ENCODE measurements at regions not wholly inside any gene's neighbourhood (a gene's known extent, or its start where the extent isn't known, plus 50 kb on each side); places are given as distances from the start of the nearest gene placed in this dataset.
A peak's percentile ranks its signal among the peaks of the same experiment; 100 is the strongest.
"Not testable (repeated sequence)": the region's sequence is repeated elsewhere in the genome, so short reads cannot be mapped to it uniquely, and the experiment has no call there.

- no peak for DNase-seq
Measured at GRCh38 chr2:153299809-153300208, 178.8 kb downstream of the RPRM start.

GRCh38 chr2:153299217-153299616 lies 179.3 kb downstream of the RPRM start:
- no peak for DNase-seq

GRCh38 chr2:153294199-153294786 lies 184.3 kb downstream of the RPRM start:
- no peak for DNase-seq

GRCh38 chr2:153291718-153292117 lies 186.8 kb downstream of the RPRM start:
- no peak for DNase-seq

- no peak for DNase-seq
Measured at GRCh38 chr2:153287109-153287801, 191.3 kb downstream of the RPRM start.

GRCh38 chr2:153268941-153269461 lies 209.6 kb downstream of the RPRM start:
- DNase-seq: no peak

GRCh38 chr2:153256876-153257275 lies 221.7 kb downstream of the RPRM start:
- not testable (repeated sequence) for DNase-seq

GRCh38 chr2:153246636-153247035 lies 231.9 kb downstream of the RPRM start:
- not testable (repeated sequence) for DNase-seq

GRCh38 chr2:153235516-153235915 lies 243.0 kb downstream of the RPRM start:
- peak in 1 of 6 experiments; percentile 12 for DNase-seq

- DNase-seq: no peak
Measured at GRCh38 chr2:153232464-153232863, 246.1 kb downstream of the RPRM start.

GRCh38 chr2:153230977-153231376 lies 247.6 kb downstream of the RPRM start:
- no peak for DNase-seq

- no peak for DNase-seq
Measured at GRCh38 chr2:153228904-153229303, 249.7 kb downstream of the RPRM start.

- no peak for DNase-seq
Measured at GRCh38 chr2:153227981-153228380, 250.6 kb downstream of the RPRM start.

- DNase-seq: no peak
Measured at GRCh38 chr2:153222231-153223165, 256.1 kb downstream of the RPRM start.

- DNase-seq: no peak
Measured at GRCh38 chr2:153221506-153221905, 257.1 kb downstream of the RPRM start.

GRCh38 chr2:153221087-153221486 lies 257.5 kb downstream of the RPRM start:
- no peak for DNase-seq

- DNase-seq: no peak
Measured at GRCh38 chr2:153218851-153219250, 259.7 kb downstream of the RPRM start.

GRCh38 chr2:153214337-153214736 lies 264.2 kb downstream of the RPRM start:
- DNase-seq: no peak

GRCh38 chr2:153213022-153213421 lies 265.5 kb downstream of the RPRM start:
- no peak for DNase-seq

- no peak for DNase-seq
Measured at GRCh38 chr2:153197402-153198386, 280.9 kb downstream of the RPRM start.

- DNase-seq: no peak
Measured at GRCh38 chr2:153196378-153197058, 282.0 kb downstream of the RPRM start.

GRCh38 chr2:153195342-153195741 lies 283.2 kb downstream of the RPRM start:
- DNase-seq: no peak

All from stimulated activated naive CD4-positive, alpha-beta T cell (primary cell).